GM12878 (cell line): ENCODE measurements at regions not wholly inside any gene's neighbourhood (a gene's known extent, or its start where the extent isn't known, plus 50 kb on each side); places are given as distances from the start of the nearest gene placed in this dataset.

ENCODE experiments used
- ATAC-seq: fragments of 200-7000 bp; cut with Tn5 transposase; 3 replicates; pipeline ENCODE4 v1.9.1; 2020; ENCODE audit warnings: mild to moderate bottlenecking, moderate library complexity
- BruUV-seq: library from RNA; stranded (reverse); fragments of 400-500 nt; replicated peaks from 2 replicates; lab custom pipeline; 2021; lab: Mats Ljungman, UMichigan
- CTCF ChIA-PET: fragments of 300-600 bp; sonication (Branson Sonifier 250); formaldehyde crosslinking; extraction: SDS; loops from one replicate; lab custom pipeline; 2021; ENCODE audit warnings: inconsistent platforms; lab: Yijun Ruan, JAX
- POLR2A ChIA-PET: fragments of 350-600 bp; formaldehyde crosslinking; extraction: SDS; loops from one replicate; lab custom pipeline; 2021; ENCODE audit warnings: inconsistent platforms; lab: Charles Lee
- RAD21 ChIA-PET: fragments of 300-600 bp; sonication (Branson Sonifier 250); formaldehyde crosslinking; loops from one replicate; lab custom pipeline; 2023; ENCODE audit warnings: antibody characterized with exemption; ENCODE audit not compliant: unreplicated experiment; lab: Charles Lee
- SMC1A ChIA-PET: fragments of 300-600 bp; sonication (Branson Sonifier 250); formaldehyde crosslinking; loops from one replicate; lab custom pipeline; 2023; ENCODE audit not compliant: unreplicated experiment, uncharacterized antibody; lab: Charles Lee
- DNase-seq: peaks from one replicate; pipeline ENCODE4 v3.0.0-alpha.2; 2011; ENCODE audit warnings: low read depth, low spot score
- FAIRE-seq: peaks from 3 replicates; lab custom pipeline; 2011; peaks lifted over from hg19 to GRCh38; lab: Jason Lieb, UNC
- H2AFZ ChIP-seq: 2 replicates; pipeline ENCODE4 v1.6.0; 2011; ENCODE audit warnings: low read depth, low read length, control low read depth; ENCODE audit not compliant: control insufficient read depth
- H3K27ac ChIP-seq: 2 replicates; pipeline ENCODE4 v1.5.1; 2011; ENCODE audit warnings: control low read depth; ENCODE audit not compliant: control insufficient read depth, insufficient read depth
- H3K27me3 ChIP-seq, 2 experiments: replicated peaks in 1 of 2; 2 replicates each; pipeline versions ENCODE4 v1.6.0 to v1.6.1; 2011; ENCODE audit warnings: low read length in 1 of 2; ENCODE audit not compliant: control insufficient read depth in 2 of 2, insufficient read depth in 2 of 2
- H3K36me3 ChIP-seq, 2 experiments: 2 replicates each; pipeline ENCODE4 v1.5.1; 2011; ENCODE audit warnings: low read length in 1 of 2; ENCODE audit not compliant: control insufficient read depth in 2 of 2, insufficient read depth in 2 of 2
- H3K4me1 ChIP-seq: 2 replicates; pipeline ENCODE4 v1.6.1; 2011; ENCODE audit warnings: mild to moderate bottlenecking, low read length, moderate library complexity, mixed read lengths; ENCODE audit not compliant: control insufficient read depth, insufficient read depth
- H3K4me2 ChIP-seq: 2 replicates; pipeline ENCODE4 v1.6.0; 2011; ENCODE audit warnings: control low read depth; ENCODE audit not compliant: control insufficient read depth, insufficient read depth
- H3K4me3 ChIP-seq: fragments of 200-600 bp; sonication (generic); 2 replicates; pipeline ENCODE4 v1.5.1; 2016
- H3K79me2 ChIP-seq: 2 replicates; pipeline ENCODE4 v1.6.0; 2011; ENCODE audit warnings: low read length; ENCODE audit not compliant: control insufficient read depth, insufficient read depth
- H3K9ac ChIP-seq: 2 replicates; pipeline ENCODE4 v1.8.0; 2011; ENCODE audit warnings: low read length, control low read depth, mixed read lengths; ENCODE audit not compliant: control insufficient read depth, insufficient read depth
- H3K9me3 ChIP-seq: replicated peaks from 3 replicates; pipeline ENCODE4 v1.5.1; 2011; ENCODE audit warnings: mild to moderate bottlenecking, low read length; ENCODE audit not compliant: control insufficient read depth, insufficient read depth
- H4K20me1 ChIP-seq: 2 replicates; pipeline ENCODE4 v1.6.0; 2011; ENCODE audit not compliant: control insufficient read depth, insufficient read depth
- ATF7 ChIP-seq: fragments of 450-650 bp; IDR thresholded peaks from 2 replicates; pipeline ENCODE4 v1.6.1; 2016; ENCODE audit warnings: low read depth, mild to moderate bottlenecking
- BACH1 ChIP-seq: fragments of 450-650 bp; IDR thresholded peaks from 2 replicates; pipeline ENCODE4 v1.6.1; 2017; ENCODE audit warnings: mild to moderate bottlenecking, borderline replicate concordance
- CBX5 ChIP-seq: sonication (generic); IDR thresholded peaks from 2 replicates; pipeline ENCODE4 v1.6.1; 2016; ENCODE audit warnings: low read depth, moderate library complexity, mild to moderate bottlenecking, inconsistent platforms
- CHD1 ChIP-seq: IDR thresholded peaks from 2 replicates; pipeline ENCODE4 v1.6.1; 2012; ENCODE audit warnings: low read depth, low read length, improper control_type of control experiment
- CREB1 ChIP-seq: IDR thresholded peaks from 2 replicates; pipeline ENCODE4 v1.6.1; 2012; ENCODE audit warnings: low read depth, mild to moderate bottlenecking, inconsistent platforms
- CREM ChIP-seq: IDR thresholded peaks from 2 replicates; pipeline ENCODE4 v1.6.1; 2014; ENCODE audit warnings: antibody characterized with exemption, low read depth
- KAT2A ChIP-seq: conservative IDR thresholded peaks from 2 replicates; pipeline ENCODE4 v1.6.1; 2011; ENCODE audit warnings: low read depth, low read length; ENCODE audit not compliant: control insufficient read depth
- MEF2B ChIP-seq: fragments of 450-650 bp; IDR thresholded peaks from 2 replicates; pipeline ENCODE4 v1.6.1; 2018; ENCODE audit warnings: mild to moderate bottlenecking, moderate library complexity; ENCODE audit not compliant: partially characterized antibody, poor library complexity, severe bottlenecking
- MXI1 ChIP-seq: fragments of 150-350 bp; IDR thresholded peaks from 2 replicates; pipeline ENCODE4 v1.6.1; 2011; ENCODE audit warnings: low read depth, mild to moderate bottlenecking, inconsistent platforms, low read length, improper control_type of control experiment
- PAX5 ChIP-seq: IDR thresholded peaks from 2 replicates; pipeline ENCODE4 v1.6.1; 2011; ENCODE audit warnings: low read depth, low read length, borderline replicate concordance
- RAD21 ChIP-seq: IDR thresholded peaks from 2 replicates; pipeline ENCODE4 v1.6.1; 2011; ENCODE audit warnings: mild to moderate bottlenecking, low read depth, low read length, moderate library complexity; ENCODE audit not compliant: insufficient read depth
- STAT1 ChIP-seq: fragments of 450-650 bp; conservative IDR thresholded peaks from 2 replicates; pipeline ENCODE4 v1.6.1; 2014; ENCODE audit warnings: antibody characterized with exemption, mild to moderate bottlenecking
- STAT3 ChIP-seq: IDR thresholded peaks from 2 replicates; pipeline ENCODE4 v1.6.1; 2011; ENCODE audit warnings: low read depth, low read length, improper control_type of control experiment
- ZNF207 ChIP-seq: fragments of 450-650 bp; IDR thresholded peaks from 2 replicates; pipeline ENCODE4 v1.6.1; 2014; ENCODE audit warnings: antibody characterized with exemption, mild to moderate bottlenecking, borderline replicate concordance
- WGBS: methylation state at CpG from one replicate; pipeline ENCODE4 v1.1.6; 2016; ENCODE audit warnings: low lambda C conversion rate; ENCODE audit not compliant: insufficient replicate concordance, insufficient coverage; ENCODE audit errors: missing lambda C conversion rate; 5-methylcytosine and 5-hydroxymethylcytosine counted together
- in situ Hi-C: fragments of 300-500 bp; cut with MboI; formaldehyde crosslinking; loops from 9 replicates; pipeline ENCODE4 v1.14.3; 2018; ENCODE audit warnings: mixed read lengths
- intact Hi-C: fragments of 100-400 bp; cut with micrococcal nuclease; formaldehyde crosslinking; loops from one replicate; pipeline ENCODE4 v1.14.2; 2022; ENCODE audit not compliant: unreplicated experiment
- TF ChIP-seq, protein P1 (sequence below): fragments of 450-650 bp; IDR thresholded peaks from 2 replicates; pipeline ENCODE4 v1.6.1; 2018; ENCODE audit warnings: borderline replicate concordance, mild to moderate bottlenecking; ENCODE audit not compliant: partially characterized antibody
- TF ChIP-seq, protein P2 (sequence below): fragments of 150-350 bp; IDR thresholded peaks from 2 replicates; pipeline ENCODE4 v1.6.1; 2016; ENCODE audit warnings: low read depth, low read length
- TF ChIP-seq, protein P3 (sequence below): fragments of 450-650 bp; IDR thresholded peaks from 2 replicates; pipeline ENCODE4 v1.6.1; 2017; ENCODE audit warnings: mild to moderate bottlenecking, low read depth, inconsistent platforms; ENCODE audit not compliant: poor library complexity, severe bottlenecking

DNA sequence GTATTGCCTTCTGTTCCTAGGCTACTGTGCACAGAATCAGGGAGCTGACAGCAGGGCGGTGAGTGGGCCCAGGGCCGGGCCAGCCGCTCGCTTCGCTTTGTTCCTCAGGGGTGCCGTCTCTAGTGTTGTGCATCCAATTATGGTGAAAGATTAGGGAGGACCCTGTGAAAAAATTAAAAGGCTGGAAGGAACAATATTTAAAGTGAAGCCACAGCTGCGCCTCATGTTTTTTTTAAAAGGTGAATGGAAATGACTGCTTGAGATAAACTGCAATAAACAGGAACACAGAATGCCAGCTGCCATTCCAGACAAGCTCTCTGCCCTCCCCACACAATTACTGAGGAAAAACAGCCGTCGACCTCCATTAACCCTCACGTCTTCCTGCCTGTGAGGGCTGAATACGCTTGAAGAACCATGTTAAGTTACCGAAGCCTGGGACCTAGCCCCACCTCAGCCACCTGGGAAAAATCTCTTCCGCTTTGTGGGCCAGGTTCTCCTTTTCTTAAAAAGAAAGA, 132.0 kb upstream of the IL12A start:
- H3K27ac ChIP-seq, result no peak overlapping the region
- ChIA-PET POLR2A (no interaction called here), CTCF (interaction anchor here (0.9 to 1.1 kb wide), 2 partner anchors 150 to 589 kb away, joined by 3 read pairs; no protein-coding TSS in a partner anchor), RAD21 (interaction anchor here (1.3 kb wide), 1 partner anchor 150 kb away, joined by 4 read pairs; no protein-coding TSS in a partner anchor), SMC1A (interaction anchor here (0.8 kb wide), 1 partner anchor 12 kb away, joined by 3 read pairs; no protein-coding TSS in a partner anchor)
- H3K4me2 ChIP-seq, result no peak overlapping the region
- no peak overlapping the region for H3K4me3 ChIP-seq
- FAIRE-seq, result no peak
- no TSS peak for BruUV-seq
- in situ Hi-C loops, result no loop called here
- H3K9ac ChIP-seq, result no peak overlapping the region
- WGBS, result 67% methylated on average over 13 of the region's 13 CpGs
- DNase-seq, result no peak
- no peaks in the 10 kb centered on the region for H3K36me3 ChIP-seq
- peak overlapping the region; percentile 37; the same call in 1 of the 2 replicates for H2AFZ ChIP-seq
- H4K20me1 ChIP-seq, result no peaks in the 10 kb centered on the region
- ATAC-seq, result no peak
- H3K9me3 ChIP-seq, result no peaks in the 10 kb centered on the region; the same call in 2 of the 3 replicates
- H3K4me1 ChIP-seq, result peaks cover 32% of the 10 kb centered on the region
- no peaks in the 10 kb centered on the region for H3K79me2 ChIP-seq
- H3K27me3 ChIP-seq, result no peaks in the 10 kb centered on the region
- intact Hi-C loops, result no loop called here
- TF ChIP-seq ZNF207 (no peak), PAX5 (no peak), MXI1 (no peak), CREM (no peak), STAT3 (no peak), ATF7 (no peak), KAT2A (no peak), CBX5 (no peak), BACH1 (no peak), CHD1 (no peak), RAD21 (no peak), STAT1 (no peak), CREB1 (no peak), MEF2B (no peak)
- TF ChIP-seq, protein P1, sequence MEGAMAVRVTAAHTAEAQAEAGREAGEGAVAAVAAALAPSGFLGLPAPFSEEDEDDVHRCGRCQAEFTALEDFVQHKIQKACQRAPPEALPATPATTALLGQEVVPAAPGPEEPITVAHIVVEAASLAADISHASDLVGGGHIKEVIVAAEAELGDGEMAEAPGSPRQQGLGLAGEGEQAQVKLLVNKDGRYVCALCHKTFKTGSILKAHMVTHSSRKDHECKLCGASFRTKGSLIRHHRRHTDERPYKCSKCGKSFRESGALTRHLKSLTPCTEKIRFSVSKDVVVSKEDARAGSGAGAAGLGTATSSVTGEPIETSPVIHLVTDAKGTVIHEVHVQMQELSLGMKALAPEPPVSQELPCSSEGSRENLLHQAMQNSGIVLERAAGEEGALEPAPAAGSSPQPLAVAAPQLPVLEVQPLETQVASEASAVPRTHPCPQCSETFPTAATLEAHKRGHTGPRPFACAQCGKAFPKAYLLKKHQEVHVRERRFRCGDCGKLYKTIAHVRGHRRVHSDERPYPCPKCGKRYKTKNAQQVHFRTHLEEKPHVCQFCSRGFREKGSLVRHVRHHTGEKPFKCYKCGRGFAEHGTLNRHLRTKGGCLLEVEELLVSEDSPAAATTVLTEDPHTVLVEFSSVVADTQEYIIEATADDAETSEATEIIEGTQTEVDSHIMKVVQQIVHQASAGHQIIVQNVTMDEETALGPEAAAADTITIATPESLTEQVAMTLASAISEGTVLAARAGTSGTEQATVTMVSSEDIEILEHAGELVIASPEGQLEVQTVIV, result no peak
- TF ChIP-seq, protein P2, sequence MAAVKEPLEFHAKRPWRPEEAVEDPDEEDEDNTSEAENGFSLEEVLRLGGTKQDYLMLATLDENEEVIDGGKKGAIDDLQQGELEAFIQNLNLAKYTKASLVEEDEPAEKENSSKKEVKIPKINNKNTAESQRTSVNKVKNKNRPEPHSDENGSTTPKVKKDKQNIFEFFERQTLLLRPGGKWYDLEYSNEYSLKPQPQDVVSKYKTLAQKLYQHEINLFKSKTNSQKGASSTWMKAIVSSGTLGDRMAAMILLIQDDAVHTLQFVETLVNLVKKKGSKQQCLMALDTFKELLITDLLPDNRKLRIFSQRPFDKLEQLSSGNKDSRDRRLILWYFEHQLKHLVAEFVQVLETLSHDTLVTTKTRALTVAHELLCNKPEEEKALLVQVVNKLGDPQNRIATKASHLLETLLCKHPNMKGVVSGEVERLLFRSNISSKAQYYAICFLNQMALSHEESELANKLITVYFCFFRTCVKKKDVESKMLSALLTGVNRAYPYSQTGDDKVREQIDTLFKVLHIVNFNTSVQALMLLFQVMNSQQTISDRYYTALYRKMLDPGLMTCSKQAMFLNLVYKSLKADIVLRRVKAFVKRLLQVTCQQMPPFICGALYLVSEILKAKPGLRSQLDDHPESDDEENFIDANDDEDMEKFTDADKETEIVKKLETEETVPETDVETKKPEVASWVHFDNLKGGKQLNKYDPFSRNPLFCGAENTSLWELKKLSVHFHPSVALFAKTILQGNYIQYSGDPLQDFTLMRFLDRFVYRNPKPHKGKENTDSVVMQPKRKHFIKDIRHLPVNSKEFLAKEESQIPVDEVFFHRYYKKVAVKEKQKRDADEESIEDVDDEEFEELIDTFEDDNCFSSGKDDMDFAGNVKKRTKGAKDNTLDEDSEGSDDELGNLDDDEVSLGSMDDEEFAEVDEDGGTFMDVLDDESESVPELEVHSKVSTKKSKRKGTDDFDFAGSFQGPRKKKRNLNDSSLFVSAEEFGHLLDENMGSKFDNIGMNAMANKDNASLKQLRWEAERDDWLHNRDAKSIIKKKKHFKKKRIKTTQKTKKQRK, result no peak
- TF ChIP-seq, protein P3, sequence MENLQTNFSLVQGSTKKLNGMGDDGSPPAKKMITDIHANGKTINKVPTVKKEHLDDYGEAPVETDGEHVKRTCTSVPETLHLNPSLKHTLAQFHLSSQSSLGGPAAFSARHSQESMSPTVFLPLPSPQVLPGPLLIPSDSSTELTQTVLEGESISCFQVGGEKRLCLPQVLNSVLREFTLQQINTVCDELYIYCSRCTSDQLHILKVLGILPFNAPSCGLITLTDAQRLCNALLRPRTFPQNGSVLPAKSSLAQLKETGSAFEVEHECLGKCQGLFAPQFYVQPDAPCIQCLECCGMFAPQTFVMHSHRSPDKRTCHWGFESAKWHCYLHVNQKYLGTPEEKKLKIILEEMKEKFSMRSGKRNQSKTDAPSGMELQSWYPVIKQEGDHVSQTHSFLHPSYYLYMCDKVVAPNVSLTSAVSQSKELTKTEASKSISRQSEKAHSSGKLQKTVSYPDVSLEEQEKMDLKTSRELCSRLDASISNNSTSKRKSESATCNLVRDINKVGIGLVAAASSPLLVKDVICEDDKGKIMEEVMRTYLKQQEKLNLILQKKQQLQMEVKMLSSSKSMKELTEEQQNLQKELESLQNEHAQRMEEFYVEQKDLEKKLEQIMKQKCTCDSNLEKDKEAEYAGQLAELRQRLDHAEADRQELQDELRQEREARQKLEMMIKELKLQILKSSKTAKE, result no peak
